Calu3 (cell line): ENCODE measurements at regions not wholly inside any gene's neighbourhood (a gene's known extent, or its start where the extent isn't known, plus 50 kb on each side); places are given as distances from the start of the nearest gene placed in this dataset.

Experiments
- BruUV-seq: library from RNA; stranded (reverse); fragments of 400-500 nt; replicated peaks from 2 replicates; lab custom pipeline; 2021; lab: Mats Ljungman, UMichigan
- CTCF ChIA-PET: fragments of 300-600 bp; sonication (Branson Sonifier 250); formaldehyde crosslinking; loops from one replicate; lab custom pipeline; 2022; ENCODE audit warnings: antibody characterized with exemption; lab: Charles Lee
- DNase-seq: peaks from one replicate; pipeline ENCODE4 v3.0.0; 2022
- H3K27ac Mint-ChIP-seq: one replicate; pipeline ENCODE4 v1.8.0; 2022; ENCODE audit warnings: mixed read lengths; ENCODE audit not compliant: unreplicated experiment
- H3K27me3 Mint-ChIP-seq: one replicate; pipeline ENCODE4 v1.8.0; 2022; ENCODE audit warnings: mixed read lengths; ENCODE audit not compliant: unreplicated experiment
- H3K36me3 Mint-ChIP-seq: one replicate; pipeline ENCODE4 v1.8.0; 2022; ENCODE audit warnings: mild to moderate bottlenecking, moderate library complexity, mixed read lengths; ENCODE audit not compliant: insufficient read depth, unreplicated experiment
- H3K4me1 Mint-ChIP-seq: one replicate; pipeline ENCODE4 v1.8.0; 2022; ENCODE audit warnings: mild to moderate bottlenecking, low read depth, mixed read lengths; ENCODE audit not compliant: unreplicated experiment
- H3K4me3 Mint-ChIP-seq: one replicate; pipeline ENCODE4 v1.8.0; 2022; ENCODE audit warnings: mild to moderate bottlenecking, low read depth, moderate library complexity, mixed read lengths; ENCODE audit not compliant: unreplicated experiment
- H3K9me3 Mint-ChIP-seq: one replicate; pipeline ENCODE4 v1.8.0; 2022; ENCODE audit warnings: low read depth, mixed read lengths; ENCODE audit not compliant: unreplicated experiment
- CTCF ChIP-seq: fragments of 200-600 bp; IDR thresholded peaks from one replicate; pipeline ENCODE4 v1.8.0; 2022; ENCODE audit warnings: antibody characterized with exemption; ENCODE audit not compliant: unreplicated experiment
- intact Hi-C: fragments of 100-400 bp; cut with micrococcal nuclease; formaldehyde crosslinking; loops from one replicate; pipeline ENCODE4 v1.10.0; 2022; ENCODE audit not compliant: unreplicated experiment

- no peaks in the 10 kb centered on the region for H3K9me3 Mint-ChIP-seq
- no peaks in the 10 kb centered on the region for H3K4me1 Mint-ChIP-seq
- DNase-seq, result no peak
- TF ChIP-seq CTCF, result no peak
- H3K27me3 Mint-ChIP-seq, result no peaks in the 10 kb centered on the region
- no peak overlapping the region for H3K4me3 Mint-ChIP-seq
- H3K36me3 Mint-ChIP-seq, result no peaks in the 10 kb centered on the region
- no TSS peak for BruUV-seq
- H3K27ac Mint-ChIP-seq, result no peak overlapping the region
- intact Hi-C loops, result no loop called here
- CTCF ChIA-PET, result no interaction called here
Observed at GRCh38 chr5:3191585-3191984, 404.0 kb upstream of the IRX1 start.

GRCh38 chr5:3190930-3191329 lies 404.7 kb upstream of the IRX1 start:
- H3K27me3 Mint-ChIP-seq, result no peaks in the 10 kb centered on the region
- no peak overlapping the region for H3K4me3 Mint-ChIP-seq
- no TSS peak for BruUV-seq
- intact Hi-C loops, result no loop called here
- no peak for TF ChIP-seq CTCF
- H3K4me1 Mint-ChIP-seq, result no peaks in the 10 kb centered on the region
- H3K36me3 Mint-ChIP-seq, result no peaks in the 10 kb centered on the region
- no peaks in the 10 kb centered on the region for H3K9me3 Mint-ChIP-seq
- DNase-seq, result no peak
- CTCF ChIA-PET, result no interaction called here
- H3K27ac Mint-ChIP-seq, result no peak overlapping the region

DNA sequence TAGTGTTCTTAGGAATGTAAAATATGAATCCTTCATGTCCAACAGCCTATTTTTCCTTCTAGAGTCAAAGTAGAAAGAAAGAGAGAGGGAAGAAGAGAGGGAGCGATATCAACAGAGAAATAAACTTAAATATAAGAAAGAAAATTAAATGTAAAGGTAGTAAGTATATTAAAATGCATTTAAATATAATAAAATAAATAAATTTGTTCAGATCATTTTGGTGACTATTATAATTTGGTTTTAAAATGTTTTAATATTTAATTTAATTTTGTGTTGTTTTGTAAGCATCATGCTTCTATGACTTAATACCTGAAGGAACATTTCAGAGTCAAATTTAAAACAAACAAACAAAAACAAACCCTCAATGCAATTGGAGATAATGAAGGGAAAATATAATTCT lies 405.2 kb upstream of the IRX1 start:
- CTCF ChIA-PET, result no interaction called here
- BruUV-seq, result no TSS peak
- H3K9me3 Mint-ChIP-seq, result no peaks in the 10 kb centered on the region
- intact Hi-C loops, result no loop called here
- H3K27me3 Mint-ChIP-seq, result no peaks in the 10 kb centered on the region
- H3K36me3 Mint-ChIP-seq, result no peaks in the 10 kb centered on the region
- H3K27ac Mint-ChIP-seq, result no peak overlapping the region
- no peak for DNase-seq
- H3K4me1 Mint-ChIP-seq, result no peaks in the 10 kb centered on the region
- no peak overlapping the region for H3K4me3 Mint-ChIP-seq
- TF ChIP-seq CTCF, result no peak

DNA sequence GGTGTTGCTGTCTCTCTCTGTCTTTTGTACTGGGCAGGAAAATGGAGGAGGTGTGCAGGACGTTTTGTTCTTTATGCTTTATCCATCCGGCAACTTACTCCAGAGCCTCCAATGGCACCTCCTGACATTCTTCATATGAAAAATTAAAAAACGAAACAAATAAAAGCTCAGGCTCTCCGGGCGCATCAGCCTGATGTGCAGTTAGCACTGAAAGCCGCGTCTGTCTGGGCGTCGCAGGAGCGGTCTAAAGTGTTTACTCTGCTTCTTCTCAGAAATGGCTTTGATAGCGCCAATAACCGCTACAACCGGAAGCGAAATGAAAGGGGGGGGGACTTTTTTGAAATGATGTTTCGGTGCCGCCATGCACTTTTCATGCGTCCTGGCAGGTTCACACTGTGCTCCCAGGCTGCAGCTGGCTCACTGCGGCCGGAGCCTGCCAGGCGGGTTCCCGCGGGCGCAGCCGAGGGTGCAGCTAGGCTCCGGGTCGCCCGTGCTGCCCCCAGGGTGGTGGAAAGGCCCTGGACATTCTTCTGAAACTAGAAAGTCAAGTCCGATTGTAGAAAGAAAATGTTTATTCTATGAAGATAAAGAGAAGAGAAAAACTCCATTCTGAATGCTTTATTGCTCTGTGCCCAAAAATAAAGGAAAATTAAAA lies 407.7 kb upstream of the IRX1 start:
- no peak for TF ChIP-seq CTCF
- intact Hi-C loops, result no loop called here
- Mint-ChIP-seq H3K27ac (no peak overlapping the region), H3K36me3 (no peaks in the 10 kb centered on the region), H3K9me3 (peaks cover 3% of the 10 kb centered on the region), H3K4me1 (no peaks in the 10 kb centered on the region), H3K4me3 (no peak overlapping the region), H3K27me3 (no peaks in the 10 kb centered on the region)
- no peak for DNase-seq
- BruUV-seq, result no TSS peak
- CTCF ChIA-PET, result interaction anchor here (0.7 kb wide), 1 partner anchor 1283 kb away, joined by 4 read pairs; no protein-coding TSS in a partner anchor
